ENCODE measurements at regions not wholly inside any gene's neighbourhood (a gene's known extent, or its start where the extent isn't known, plus 50 kb on each side); places are given as distances from the start of the nearest gene placed in this dataset.
"Not testable (repeated sequence)": the region's sequence is repeated elsewhere in the genome, so short reads cannot be mapped to it uniquely, and the experiment has no call there.

GRCh38 chr1:174105086-174105485, 54.2 kb upstream of the RABGAP1L start:
- TF ChIP-seq EGR1 (IDR thresholded peaks at IDR 0.05; ENCODE audit: low read depth in 2 of 2) (no peak), NR2F2 (IDR thresholded peaks at IDR 0.05) (no peak), FOXA1 (IDR thresholded peaks at IDR 0.05) (no peak), JUND (IDR thresholded peaks at IDR 0.05) (no peak), HNF4A (conservative IDR thresholded peaks at IDR 0.05) (no peak), FOXA2 (IDR thresholded peaks at IDR 0.05) (no peak), HNF4G (IDR thresholded peaks at IDR 0.05) (no peak), REST (IDR thresholded peaks at IDR 0.05) (no peak)
- Histone ChIP-seq H3K4me1 (ENCODE audit: control insufficient read depth in 4 of 4, insufficient read depth in 4 of 4, low read length in 3 of 4) (no peaks in the 10 kb centered on the region), H3K9me3 (ENCODE audit: control insufficient read depth in 4 of 4, low read length in 3 of 4) (no peaks in the 10 kb centered on the region), H3K27ac (ENCODE audit: low read depth in 1 of 2, low read length in 2 of 2) (no peak overlapping the region), H3K27me3 (ENCODE audit: control insufficient read depth in 4 of 4, insufficient read depth in 4 of 4, low read length in 3 of 4) (no peaks in the 10 kb centered on the region), H3K4me3 (ENCODE audit: low read depth in 1 of 3, low read length in 3 of 3) (no peak overlapping the region), H3K36me3 (ENCODE audit: control insufficient read depth in 4 of 4, insufficient read depth in 3 of 4, low read depth in 1 of 4, low read length in 3 of 4) (no peaks in the 10 kb centered on the region), H3K9ac (ENCODE audit: low read depth in 1 of 2, low read length in 2 of 2) (no peak overlapping the region)
- whole genome bisulfite sequencing, result 90% methylated on average over 8 of the region's 8 CpGs
- no peak for DNase-seq (ENCODE audit: low spot score)

DNA sequence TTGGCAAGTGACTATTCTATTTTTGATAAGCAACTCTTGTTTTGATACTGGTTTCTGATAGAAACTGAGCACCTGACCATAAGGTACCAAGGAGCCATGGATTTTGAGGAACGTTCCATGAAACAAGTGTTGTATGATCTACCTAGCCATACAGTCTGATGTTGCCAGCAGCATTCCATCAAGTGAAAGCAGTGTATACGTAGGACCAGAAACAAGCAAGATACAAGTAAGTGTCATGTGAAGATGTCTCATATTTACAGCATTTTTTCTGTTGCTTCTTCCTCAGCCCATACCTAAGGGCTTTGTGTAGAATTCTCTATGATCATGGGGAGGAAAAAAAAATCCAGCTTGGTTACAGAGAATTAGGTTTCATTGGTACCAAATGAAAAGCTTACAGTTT, 55.6 kb upstream of the RABGAP1L start:
- Histone ChIP-seq H3K4me3 (ENCODE audit: low read depth in 1 of 3, low read length in 3 of 3) (no peak overlapping the region), H3K4me1 (ENCODE audit: control insufficient read depth in 4 of 4, insufficient read depth in 4 of 4, low read length in 3 of 4) (no peaks in the 10 kb centered on the region), H3K9ac (ENCODE audit: low read depth in 1 of 2, low read length in 2 of 2) (no peak overlapping the region), H3K27ac (ENCODE audit: low read depth in 1 of 2, low read length in 2 of 2) (no peak overlapping the region), H3K27me3 (ENCODE audit: control insufficient read depth in 4 of 4, insufficient read depth in 4 of 4, low read length in 3 of 4) (no peaks in the 10 kb centered on the region), H3K9me3 (ENCODE audit: control insufficient read depth in 4 of 4, low read length in 3 of 4) (no peaks in the 10 kb centered on the region), H3K36me3 (ENCODE audit: control insufficient read depth in 4 of 4, insufficient read depth in 3 of 4, low read depth in 1 of 4, low read length in 3 of 4) (no peaks in the 10 kb centered on the region)
- no peak for DNase-seq (ENCODE audit: low spot score)
- TF ChIP-seq NR2F2 (IDR thresholded peaks at IDR 0.05) (no peak), FOXA1 (IDR thresholded peaks at IDR 0.05) (no peak), FOXA2 (IDR thresholded peaks at IDR 0.05) (no peak), HNF4G (IDR thresholded peaks at IDR 0.05) (no peak), CTCF (IDR thresholded peaks at IDR 0.05; ENCODE audit: low read depth, low read length, missing input control) (no peak), RXRA (IDR thresholded peaks at IDR 0.05) (no peak), MAX (IDR thresholded peaks at IDR 0.05) (no peak)
- TF ChIP-seq, protein P1, sequence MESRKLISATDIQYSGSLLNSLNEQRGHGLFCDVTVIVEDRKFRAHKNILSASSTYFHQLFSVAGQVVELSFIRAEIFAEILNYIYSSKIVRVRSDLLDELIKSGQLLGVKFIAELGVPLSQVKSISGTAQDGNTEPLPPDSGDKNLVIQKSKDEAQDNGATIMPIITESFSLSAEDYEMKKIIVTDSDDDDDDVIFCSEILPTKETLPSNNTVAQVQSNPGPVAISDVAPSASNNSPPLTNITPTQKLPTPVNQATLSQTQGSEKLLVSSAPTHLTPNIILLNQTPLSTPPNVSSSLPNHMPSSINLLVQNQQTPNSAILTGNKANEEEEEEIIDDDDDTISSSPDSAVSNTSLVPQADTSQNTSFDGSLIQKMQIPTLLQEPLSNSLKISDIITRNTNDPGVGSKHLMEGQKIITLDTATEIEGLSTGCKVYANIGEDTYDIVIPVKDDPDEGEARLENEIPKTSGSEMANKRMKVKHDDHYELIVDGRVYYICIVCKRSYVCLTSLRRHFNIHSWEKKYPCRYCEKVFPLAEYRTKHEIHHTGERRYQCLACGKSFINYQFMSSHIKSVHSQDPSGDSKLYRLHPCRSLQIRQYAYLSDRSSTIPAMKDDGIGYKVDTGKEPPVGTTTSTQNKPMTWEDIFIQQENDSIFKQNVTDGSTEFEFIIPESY (IDR thresholded peaks at IDR 0.05), result no peak
- WGBS, result 89% methylated on average over 2 of the region's 2 CpGs

- WGBS, result 90% methylated on average over 9 of the region's 9 CpGs
Measured at GRCh38 chr1:174101976-174102375, 57.3 kb upstream of the RABGAP1L start.

More at GRCh38 chr1:174101976-174102375, 57.3 kb upstream of the RABGAP1L start:
- H3K4me1 ChIP-seq (ENCODE audit: control insufficient read depth in 4 of 4, insufficient read depth in 4 of 4, low read length in 3 of 4); H3K9ac ChIP-seq (ENCODE audit: low read depth in 1 of 2, low read length in 2 of 2); DNase-seq (ENCODE audit: low spot score); H3K4me3 ChIP-seq (ENCODE audit: low read depth in 1 of 3, low read length in 3 of 3); H3K27ac ChIP-seq (ENCODE audit: low read depth in 1 of 2, low read length in 2 of 2); H3K27me3 ChIP-seq (ENCODE audit: control insufficient read depth in 4 of 4, insufficient read depth in 4 of 4, low read length in 3 of 4); H3K36me3 ChIP-seq (ENCODE audit: control insufficient read depth in 4 of 4, insufficient read depth in 3 of 4, low read depth in 1 of 4, low read length in 3 of 4); H3K9me3 ChIP-seq (ENCODE audit: control insufficient read depth in 4 of 4, low read length in 3 of 4): not testable (repeated sequence)
